ENCODE measurements at regions not wholly inside any gene's neighbourhood (a gene's known extent, or its start where the extent isn't known, plus 50 kb on each side); places are given as distances from the start of the nearest gene placed in this dataset.

GRCh38 chr16:86774931-86775330 lies 196.6 kb downstream of the FOXL1 start:
- intact Hi-C loops (cut with DNase I): no loop called here
- Histone ChIP-seq H3K4me1 (peaks cover 0 to 3% (median 0%) of the 10 kb centered on the region in 12 donors), H3K27ac (no peak overlapping the region), H3K27me3 (peaks cover 0 to 17% (median 6%) of the 10 kb centered on the region in 9 donors), H3K9me3 (peaks cover 0 to 2% (median 0%) of the 10 kb centered on the region in 12 donors), H3K36me3 (no peaks in the 10 kb centered on the region), H3K4me3 (no peak overlapping the region)
- 81 to 94% (median 92%) methylated on average over 12 of the region's 12 CpGs for WGBS, 4 donors
- TF ChIP-seq, protein P1, sequence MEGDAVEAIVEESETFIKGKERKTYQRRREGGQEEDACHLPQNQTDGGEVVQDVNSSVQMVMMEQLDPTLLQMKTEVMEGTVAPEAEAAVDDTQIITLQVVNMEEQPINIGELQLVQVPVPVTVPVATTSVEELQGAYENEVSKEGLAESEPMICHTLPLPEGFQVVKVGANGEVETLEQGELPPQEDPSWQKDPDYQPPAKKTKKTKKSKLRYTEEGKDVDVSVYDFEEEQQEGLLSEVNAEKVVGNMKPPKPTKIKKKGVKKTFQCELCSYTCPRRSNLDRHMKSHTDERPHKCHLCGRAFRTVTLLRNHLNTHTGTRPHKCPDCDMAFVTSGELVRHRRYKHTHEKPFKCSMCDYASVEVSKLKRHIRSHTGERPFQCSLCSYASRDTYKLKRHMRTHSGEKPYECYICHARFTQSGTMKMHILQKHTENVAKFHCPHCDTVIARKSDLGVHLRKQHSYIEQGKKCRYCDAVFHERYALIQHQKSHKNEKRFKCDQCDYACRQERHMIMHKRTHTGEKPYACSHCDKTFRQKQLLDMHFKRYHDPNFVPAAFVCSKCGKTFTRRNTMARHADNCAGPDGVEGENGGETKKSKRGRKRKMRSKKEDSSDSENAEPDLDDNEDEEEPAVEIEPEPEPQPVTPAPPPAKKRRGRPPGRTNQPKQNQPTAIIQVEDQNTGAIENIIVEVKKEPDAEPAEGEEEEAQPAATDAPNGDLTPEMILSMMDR (IDR thresholded peaks at IDR 0.05): no peak
- TF ChIP-seq POLR2A (IDR thresholded peaks at IDR 0.05): no peak
- ATAC-seq (no peak), DNase-seq (no peak)

GRCh38 chr16:86775511-86775921 lies 197.2 kb downstream of the FOXL1 start:
- no peak overlapping the region for H3K4me3 ChIP-seq
- TF ChIP-seq, protein P1 (IDR thresholded peaks at IDR 0.05): no peak
- no peak for TF ChIP-seq POLR2A (IDR thresholded peaks at IDR 0.05)
- H3K4me1 ChIP-seq: peaks cover 0 to 3% (median 0%) of the 10 kb centered on the region in 12 donors
- H3K27me3 ChIP-seq: peaks cover 0 to 17% (median 6%) of the 10 kb centered on the region in 9 donors
- intact Hi-C loops (cut with DNase I): no loop called here
- H3K36me3 ChIP-seq: no peaks in the 10 kb centered on the region
- DNase-seq (no peak), ATAC-seq (no peak)
- peaks cover 0 to 2% (median 0%) of the 10 kb centered on the region in 12 donors for H3K9me3 ChIP-seq
- H3K27ac ChIP-seq: no peak overlapping the region
- WGBS, 4 donors: 39 to 53% (median 44%) methylated on average over 5 to 14 of the region's 14 CpGs

GRCh38 chr16:86777381-86777946 lies 199.1 kb downstream of the FOXL1 start:
- Histone ChIP-seq H3K4me3 (no peak overlapping the region), H3K9me3 (no peaks in the 10 kb centered on the region), H3K27me3 (peaks cover 0 to 17% (median 4%) of the 10 kb centered on the region in 9 donors), H3K4me1 (peaks cover 0 to 1% (median 0%) of the 10 kb centered on the region in 12 donors), H3K36me3 (no peaks in the 10 kb centered on the region), H3K27ac (no peak overlapping the region)
- 71 to 87% (median 81%) methylated on average over 4 of the region's 4 CpGs for WGBS, 4 donors
- no peak for ATAC-seq
- no peak for TF ChIP-seq POLR2A (IDR thresholded peaks at IDR 0.05)
- TF ChIP-seq, protein P1 (IDR thresholded peaks at IDR 0.05): no peak
- DNase-seq: no peak
- intact Hi-C loops (cut with DNase I): no loop called here

DNA sequence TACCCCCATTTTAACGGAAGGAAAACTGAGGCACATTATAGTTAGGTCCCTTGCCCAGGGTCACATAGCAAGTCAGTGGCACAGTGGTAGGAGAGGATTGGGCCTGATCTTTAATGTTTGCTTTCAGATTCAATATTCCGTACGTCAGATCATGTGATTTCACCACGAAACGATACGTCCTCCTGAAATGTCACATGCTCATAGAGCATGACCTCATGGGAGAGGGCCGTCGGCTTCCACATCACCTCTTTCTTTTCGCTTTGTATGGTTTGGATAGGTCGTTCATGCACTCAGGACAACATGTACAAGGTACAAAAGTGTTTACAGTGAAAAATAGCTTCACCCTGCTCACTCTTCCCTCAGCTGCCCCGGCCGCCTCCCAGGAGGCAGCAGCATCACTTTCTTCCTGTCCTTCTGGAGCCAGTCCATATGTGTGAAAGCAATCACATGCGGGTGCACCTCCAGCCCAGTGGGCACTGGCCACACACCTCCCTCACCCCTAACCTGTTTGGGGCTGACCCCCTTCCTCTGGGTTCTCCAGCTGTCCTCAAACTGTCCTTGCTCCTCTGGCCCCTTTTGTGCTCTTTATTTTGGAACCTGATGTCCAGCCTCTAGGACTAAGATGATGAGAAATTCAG lies 199.9 kb downstream of the FOXL1 start:
- ATAC-seq (no peak), DNase-seq (no peak)
- no peak overlapping the region for H3K4me3 ChIP-seq
- peaks cover 0 to 17% (median 4%) of the 10 kb centered on the region in 9 donors for H3K27me3 ChIP-seq
- no peaks in the 10 kb centered on the region for H3K36me3 ChIP-seq
- no peak overlapping the region for H3K27ac ChIP-seq
- TF ChIP-seq, protein P1 (IDR thresholded peaks at IDR 0.05): no peak
- TF ChIP-seq POLR2A (IDR thresholded peaks at IDR 0.05): no peak
- intact Hi-C loops (cut with DNase I): no loop called here
- 70 to 73% (median 72%) methylated on average over 13 of the region's 13 CpGs for WGBS, 4 donors
- H3K4me1 ChIP-seq: no peaks in the 10 kb centered on the region
- H3K9me3 ChIP-seq: no peaks in the 10 kb centered on the region

Data from heart left ventricle (tissue), 16 donors.